GM21737 (cell line): ENCODE measurements at regions not wholly inside any gene's neighbourhood (a gene's known extent, or its start where the extent isn't known, plus 50 kb on each side); places are given as distances from the start of the nearest gene placed in this dataset.

ENCODE experiments used
- ATAC-seq: cut with Tn5 transposase; IDR thresholded peaks from one replicate; pipeline ENCODE4 v1.9.1; 2021; ENCODE audit warnings: mild to moderate bottlenecking, moderate library complexity; ENCODE audit not compliant: unreplicated experiment

DNA sequence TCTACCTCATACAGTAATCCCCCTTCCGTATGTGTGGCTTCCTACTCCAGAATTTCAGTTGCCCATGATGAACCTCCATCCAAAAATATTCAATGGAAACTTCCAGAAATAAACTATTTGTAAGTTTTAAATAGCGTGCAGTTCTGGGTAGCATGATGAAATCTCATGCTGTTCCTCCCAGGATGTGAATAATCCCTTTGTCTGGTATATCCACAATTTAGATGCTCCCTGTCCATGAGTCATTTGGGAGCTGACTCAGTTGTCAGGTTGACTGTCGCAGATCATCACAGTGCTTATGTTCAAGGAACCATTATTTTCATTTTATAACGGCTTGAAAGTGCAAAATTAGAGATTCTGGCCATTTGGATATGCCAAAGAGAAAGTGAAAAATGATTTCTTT lies 290.1 kb upstream of the CDH9 start:
- no peak for ATAC-seq

DNA sequence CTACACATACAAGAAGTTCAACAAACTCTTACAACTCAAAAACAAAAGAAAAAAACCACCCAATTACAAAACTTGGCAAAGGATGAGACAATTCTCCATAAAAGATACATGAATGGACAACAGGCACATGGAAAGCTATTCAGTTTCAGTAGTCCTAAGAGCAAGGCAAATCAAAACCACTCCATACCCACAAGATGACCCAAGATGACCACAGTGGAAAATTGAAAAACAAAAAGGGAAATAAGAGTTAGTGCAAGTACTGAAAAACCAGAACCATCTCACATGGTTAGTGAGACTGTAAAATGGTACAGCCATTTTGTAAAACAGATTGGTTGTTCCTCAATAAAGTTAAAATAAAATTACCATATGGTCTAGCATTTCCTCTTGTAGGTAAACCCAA lies 287.1 kb upstream of the CDH9 start:
- ATAC-seq: no peak

DNA sequence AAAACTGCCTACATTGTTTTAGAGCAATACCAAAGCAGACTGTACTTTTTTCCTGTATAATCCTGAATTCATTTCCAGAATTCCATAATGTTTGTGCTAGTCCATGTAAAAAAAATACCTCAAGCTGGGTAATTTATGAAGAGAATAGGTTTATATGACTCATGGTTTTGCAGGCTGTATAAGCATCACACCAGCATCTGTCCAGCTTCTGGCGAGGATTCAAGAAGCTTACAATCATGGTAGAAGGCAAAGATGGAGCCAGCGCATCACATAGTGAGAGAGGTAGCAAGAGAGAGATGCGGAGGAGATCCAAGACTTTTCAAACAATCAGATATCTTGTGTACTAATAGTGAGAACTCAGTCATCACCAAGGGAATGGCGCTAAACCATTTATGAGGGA lies 280.3 kb upstream of the CDH9 start:
- no peak for ATAC-seq

GRCh38 chr5:27316271-27316650 lies 277.9 kb upstream of the CDH9 start:
- ATAC-seq: no peak

GRCh38 chr5:27315363-27316270 lies 277.2 kb upstream of the CDH9 start:
- no peak for ATAC-seq

GRCh38 chr5:27313549-27313948 lies 275.2 kb upstream of the CDH9 start:
- no peak for ATAC-seq

DNA sequence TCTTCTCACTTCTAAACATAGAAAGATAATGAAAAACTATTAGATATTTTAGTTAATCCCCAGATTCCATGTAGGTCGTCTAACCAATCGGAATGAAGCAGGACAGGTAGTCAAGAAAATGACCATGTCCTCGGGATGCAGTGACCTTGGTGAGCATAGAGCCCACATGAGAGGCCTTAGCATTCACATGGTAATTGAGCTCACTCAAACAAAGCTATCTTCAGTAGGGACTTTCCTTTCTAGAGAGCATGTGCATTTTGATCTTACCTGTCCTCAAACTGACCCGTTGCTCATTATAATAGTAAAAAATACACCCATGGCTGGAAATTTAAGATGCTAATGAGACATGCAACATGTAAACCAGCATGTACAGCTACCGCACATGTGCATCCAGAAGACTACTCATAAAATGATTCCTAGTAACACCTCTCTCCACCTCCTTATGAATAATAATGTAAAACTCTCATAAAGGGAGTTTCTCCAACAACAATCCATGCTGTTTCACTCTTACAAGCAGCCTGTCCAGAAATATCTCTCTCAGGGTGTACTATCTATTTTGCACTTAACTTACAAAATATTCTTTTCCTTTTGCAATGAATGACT lies 274.0 kb upstream of the CDH9 start:
- ATAC-seq: no peak

- no peak for ATAC-seq
These were observed 273.2 kb upstream of the CDH9 start for GRCh38 chr5:27311544-27311943.

- ATAC-seq: no peak
These were observed 269.8 kb upstream of the CDH9 start for GRCh38 chr5:27308153-27308552.

- no peak for ATAC-seq
These were observed 251.8 kb upstream of the CDH9 start for GRCh38 chr5:27290172-27290571.

- ATAC-seq: no peak
These were observed 237.7 kb upstream of the CDH9 start for GRCh38 chr5:27276119-27276518.

GRCh38 chr5:27275345-27275744 lies 237.0 kb upstream of the CDH9 start:
- no peak for ATAC-seq

DNA sequence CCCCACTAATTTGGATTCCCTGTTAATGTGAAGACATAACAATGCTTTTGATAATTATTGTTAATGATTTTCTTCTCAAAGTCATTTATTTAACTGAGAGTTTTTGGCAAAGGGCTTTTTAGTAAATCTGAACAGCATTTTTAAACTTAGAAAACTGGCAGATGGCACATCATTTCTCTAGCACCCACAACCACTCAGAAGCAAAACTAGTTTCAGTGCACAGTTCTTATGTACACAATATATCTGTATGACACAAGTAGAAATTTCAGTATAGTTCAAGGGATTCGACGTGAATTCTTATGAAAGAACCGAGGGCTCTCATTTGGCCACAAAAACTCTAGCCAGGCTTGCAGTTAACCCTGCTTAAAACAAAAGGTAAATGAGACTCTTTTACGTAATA lies 231.4 kb upstream of the CDH9 start:
- ATAC-seq: no peak

DNA sequence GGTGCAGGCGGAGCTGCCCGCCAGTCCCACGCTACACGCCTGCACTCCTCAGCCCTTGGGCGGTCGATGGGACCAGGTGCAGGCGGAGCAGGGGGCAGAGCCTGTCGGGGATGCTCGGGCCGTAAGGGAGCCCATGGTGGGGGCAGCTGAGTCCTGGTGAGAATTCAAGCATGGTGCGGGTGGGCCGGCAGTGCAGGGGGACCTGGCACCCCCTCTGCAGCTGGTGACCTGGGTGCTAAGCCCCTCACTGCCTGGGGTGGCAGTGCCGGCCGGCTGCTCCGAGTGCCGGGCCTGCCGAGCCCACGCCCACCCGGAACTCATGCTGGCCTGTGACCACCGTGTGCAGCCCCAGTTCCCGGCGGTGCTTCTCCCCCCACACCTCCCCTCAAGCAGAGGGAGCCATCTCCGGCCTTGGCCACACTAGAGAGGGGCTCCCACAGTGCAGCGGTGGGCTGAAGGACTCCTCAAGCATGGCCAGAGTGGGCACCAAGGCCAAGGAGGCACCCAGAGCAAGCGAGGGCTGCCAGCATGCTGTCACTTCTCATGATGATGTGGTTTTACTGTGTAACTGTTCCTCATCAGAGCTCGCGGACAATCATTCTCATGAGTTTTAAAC lies 228.9 kb upstream of the CDH9 start:
- no peak for ATAC-seq

GRCh38 chr5:27266184-27266583 lies 227.8 kb upstream of the CDH9 start:
- no peak for ATAC-seq

DNA sequence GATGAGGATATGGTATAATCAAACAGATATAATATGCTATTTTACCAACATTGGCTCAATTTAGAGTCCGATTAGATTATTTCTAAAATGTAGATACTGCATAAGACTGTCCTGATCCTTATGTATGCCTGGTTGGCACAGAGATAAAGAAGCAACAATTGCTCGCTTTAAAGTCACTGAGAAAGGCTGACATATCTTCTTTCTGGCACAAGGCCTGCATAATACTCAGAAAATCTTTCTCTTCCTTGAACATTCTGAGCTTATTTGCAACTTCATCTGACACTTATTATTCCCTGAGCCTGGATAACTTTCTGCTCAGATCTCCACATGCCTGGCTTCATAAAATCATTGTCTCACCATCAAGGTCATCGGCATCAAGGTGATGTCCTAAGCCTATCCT lies 219.3 kb upstream of the CDH9 start:
- no peak for ATAC-seq

DNA sequence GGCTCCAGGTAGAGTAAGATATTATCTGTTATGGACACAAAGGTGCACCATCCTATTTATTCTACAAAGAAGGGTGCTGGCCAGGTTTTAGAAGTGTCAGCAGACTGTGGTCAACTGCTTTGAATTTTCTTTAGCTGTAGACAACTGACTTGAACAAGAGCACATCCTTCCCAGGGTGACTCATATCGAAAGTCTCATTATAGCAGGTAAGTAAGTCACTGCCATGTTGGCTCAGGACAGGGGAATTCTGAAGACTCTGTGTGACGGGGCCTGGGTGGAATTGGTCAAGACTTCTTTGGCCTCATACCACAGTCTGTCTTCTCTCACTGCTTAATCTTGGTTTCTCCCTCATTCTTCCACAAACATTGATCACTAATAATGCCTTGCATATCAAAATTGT lies 214.5 kb upstream of the CDH9 start:
- ATAC-seq: no peak

DNA sequence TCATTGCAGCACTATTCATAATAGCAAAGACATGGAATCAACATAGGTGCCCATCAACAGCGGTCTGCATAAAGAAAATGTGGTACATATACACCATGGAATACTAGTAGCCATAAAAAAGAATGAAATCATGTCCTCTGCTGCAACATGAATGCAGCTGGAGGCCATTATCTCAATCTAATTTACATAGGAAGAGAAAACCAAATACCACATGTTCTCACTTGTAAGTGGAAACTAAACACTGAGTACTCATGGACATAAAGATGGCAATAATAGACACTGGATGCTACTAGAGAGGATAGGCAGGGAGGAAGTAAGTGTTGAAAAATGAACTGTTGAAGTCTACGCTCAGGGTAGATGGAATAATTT lies 203.9 kb upstream of the CDH9 start:
- ATAC-seq: no peak

DNA sequence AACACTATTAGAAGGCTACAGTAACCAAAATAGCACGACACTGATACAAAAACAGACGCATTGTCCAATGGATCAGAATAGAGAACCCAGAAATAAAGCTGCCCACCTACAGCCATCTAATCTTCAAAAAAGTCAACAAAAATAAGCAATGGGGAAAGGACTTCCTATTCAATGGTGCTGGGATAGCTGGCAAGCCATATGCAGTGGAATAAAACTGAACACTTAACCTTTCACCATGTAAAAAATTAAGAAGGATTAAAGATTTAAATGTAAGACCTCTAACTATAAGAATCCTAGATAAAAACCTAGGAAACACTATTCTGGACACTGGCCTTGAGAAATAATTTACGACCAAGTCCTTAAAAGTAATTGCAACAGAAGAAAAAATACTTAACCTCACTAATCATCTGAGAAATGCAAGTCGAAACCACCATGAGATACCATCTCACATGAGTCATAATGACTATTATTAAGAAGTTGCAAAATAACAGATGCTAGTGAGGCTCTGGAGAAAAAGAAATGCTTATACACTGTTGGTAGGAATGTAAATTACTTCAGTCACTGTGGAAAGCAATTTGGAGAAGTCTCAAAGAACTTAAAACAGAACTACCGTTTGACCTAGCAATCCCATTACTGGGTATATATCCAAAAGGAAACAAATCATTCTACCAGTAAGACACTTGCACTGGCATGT lies 203.3 kb upstream of the CDH9 start:
- ATAC-seq: no peak

- ATAC-seq: no peak
These were observed 202.4 kb upstream of the CDH9 start for GRCh38 chr5:27240791-27241190.

DNA sequence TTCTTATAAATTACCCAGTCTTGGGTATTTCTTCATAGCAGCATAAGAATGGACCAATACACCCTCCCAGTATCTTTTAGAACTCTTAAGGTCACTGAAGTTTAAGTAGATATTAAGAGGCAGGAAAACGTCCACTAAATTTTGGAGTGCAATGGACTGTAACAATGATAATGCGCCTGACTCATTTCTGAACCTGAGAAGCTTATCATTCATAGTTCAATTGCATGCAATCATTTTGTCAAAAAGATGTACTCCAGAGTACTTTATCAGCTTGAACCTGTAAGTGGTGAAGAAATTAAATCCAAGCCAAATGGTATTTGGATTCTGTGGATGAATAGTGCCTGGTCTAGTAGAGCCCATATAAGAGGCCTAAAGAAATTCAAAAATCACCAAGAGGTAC lies 196.5 kb upstream of the CDH9 start:
- ATAC-seq: no peak

GRCh38 chr5:27221410-27221809 lies 183.0 kb upstream of the CDH9 start:
- ATAC-seq: no peak
